Spinal cord (tissue), 9 donors: ENCODE measurements at regions not wholly inside any gene's neighbourhood (a gene's known extent, or its start where the extent isn't known, plus 50 kb on each side); places are given as distances from the start of the nearest gene placed in this dataset.

Source experiments
- DNase-seq, 6 donors: peaks; one replicate each; pipeline versions ENCODE4 v3.0.0 to v3.0.0-alpha.2; 2013 to 2015; ENCODE audit warnings: low spot score in 6 of 6, low read depth in 4 of 6
- H3K27ac ChIP-seq: one replicate; pipeline ENCODE4 v1.5.1; 2013; ENCODE audit warnings: low read depth, low read length, control low read depth
- H3K27me3 ChIP-seq: one replicate; pipeline ENCODE4 v1.6.1; 2013; ENCODE audit warnings: low read length; ENCODE audit not compliant: control insufficient read depth, insufficient read depth
- H3K36me3 ChIP-seq: one replicate; pipeline ENCODE4 v1.6.1; 2013; ENCODE audit warnings: low read length; ENCODE audit not compliant: control insufficient read depth, insufficient read depth
- H3K4me1 ChIP-seq: one replicate; pipeline ENCODE4 v1.6.1; 2013; ENCODE audit warnings: low read length; ENCODE audit not compliant: control insufficient read depth, insufficient read depth
- H3K4me3 ChIP-seq: one replicate; pipeline ENCODE4 v1.5.1; 2013; ENCODE audit warnings: low read depth, low read length, control low read depth
- H3K9me3 ChIP-seq: one replicate; pipeline ENCODE4 v1.6.1; 2013; ENCODE audit warnings: low read length; ENCODE audit not compliant: control insufficient read depth, insufficient read depth
- WGBS: methylation state at CpG from one replicate; pipeline ENCODE4 v1.1.5; 2013; ENCODE audit warnings: missing lambda C conversion rate; ENCODE audit not compliant: insufficient coverage; 5-methylcytosine and 5-hydroxymethylcytosine counted together
- donor health status: healthy.

DNA sequence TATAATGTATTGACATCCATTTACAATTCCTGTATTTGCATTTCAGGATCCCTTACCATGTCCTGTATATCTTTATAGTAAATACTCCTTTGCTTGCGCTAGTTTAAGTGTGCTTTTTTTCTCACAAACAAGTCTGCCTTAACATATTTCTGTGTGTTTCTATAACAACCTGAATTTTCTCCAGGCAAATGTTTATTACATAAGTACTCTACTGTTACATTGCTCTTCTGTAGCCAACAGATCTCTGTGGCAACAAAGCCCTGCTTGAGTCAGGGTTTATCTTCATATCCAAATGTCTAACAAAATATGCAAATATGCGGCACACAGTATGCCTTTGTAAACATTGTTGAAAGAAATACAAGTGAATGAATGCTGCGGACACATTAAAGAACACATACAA, 625.5 kb downstream of the TLL1 start:
- Histone ChIP-seq H3K4me1 (no peaks in the 10 kb centered on the region), H3K27me3 (no peaks in the 10 kb centered on the region), H3K36me3 (no peaks in the 10 kb centered on the region), H3K27ac (no peak overlapping the region), H3K9me3 (no peaks in the 10 kb centered on the region), H3K4me3 (no peak overlapping the region)
- DNase-seq, result peak in 2 of 6 donors; percentile 57 to 82
- no CpG with 5 or more reads among the region's 3 CpGs for WGBS

DNA sequence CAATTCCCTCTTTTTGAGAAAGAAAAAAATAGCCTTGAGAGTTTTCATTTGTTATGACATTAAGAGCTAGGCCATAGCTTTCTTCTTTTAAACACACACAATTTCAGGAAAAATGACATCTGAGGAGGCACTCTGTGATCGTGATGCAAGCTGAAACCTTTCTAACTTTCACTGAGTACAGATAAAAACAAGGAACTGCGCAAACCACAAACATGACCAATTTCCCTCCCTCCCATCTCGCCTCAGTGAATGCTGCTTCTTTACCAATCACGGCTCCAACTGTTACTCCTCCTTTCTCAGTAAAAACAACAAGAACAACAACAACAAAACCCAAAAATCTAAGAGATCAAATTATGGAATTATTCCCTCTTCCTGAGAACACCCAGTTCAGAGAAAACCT, 626.8 kb downstream of the TLL1 start:
- Histone ChIP-seq H3K27ac (no peak overlapping the region), H3K4me3 (no peak overlapping the region), H3K36me3 (no peaks in the 10 kb centered on the region), H3K27me3 (no peaks in the 10 kb centered on the region), H3K9me3 (no peaks in the 10 kb centered on the region), H3K4me1 (no peaks in the 10 kb centered on the region)
- WGBS, result 86% methylated on average over 4 of the region's 4 CpGs
- DNase-seq, result no peak

DNA sequence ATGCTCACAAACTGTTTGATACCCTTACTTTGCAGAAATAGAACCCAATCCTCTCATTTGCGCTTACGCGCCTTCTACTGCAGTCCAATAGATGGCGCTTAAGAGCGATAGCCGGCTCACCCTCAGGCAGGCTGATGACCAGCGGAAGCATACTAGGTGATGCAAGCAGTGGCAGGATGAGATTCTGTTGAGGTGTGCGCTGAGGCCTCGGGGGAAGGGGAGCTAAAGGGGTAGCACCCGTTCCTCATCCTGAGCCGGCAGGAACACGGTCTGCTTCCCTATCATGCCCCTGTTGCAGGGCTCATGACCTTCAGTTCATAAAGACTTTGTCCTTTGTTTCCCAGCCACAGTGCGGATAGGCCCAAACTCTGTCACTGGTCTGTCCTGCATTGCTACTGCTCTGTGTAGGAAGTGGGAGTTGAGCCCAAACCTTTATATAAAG, 628.9 kb downstream of the TLL1 start:
- Histone ChIP-seq H3K27me3 (no peaks in the 10 kb centered on the region), H3K4me1 (no peaks in the 10 kb centered on the region), H3K9me3 (no peaks in the 10 kb centered on the region), H3K4me3 (no peak overlapping the region), H3K36me3 (no peaks in the 10 kb centered on the region), H3K27ac (no peak overlapping the region)
- WGBS, result 31% methylated on average over 13 of the region's 13 CpGs
- peak in 1 of 6 donors; percentile 53 for DNase-seq

DNA sequence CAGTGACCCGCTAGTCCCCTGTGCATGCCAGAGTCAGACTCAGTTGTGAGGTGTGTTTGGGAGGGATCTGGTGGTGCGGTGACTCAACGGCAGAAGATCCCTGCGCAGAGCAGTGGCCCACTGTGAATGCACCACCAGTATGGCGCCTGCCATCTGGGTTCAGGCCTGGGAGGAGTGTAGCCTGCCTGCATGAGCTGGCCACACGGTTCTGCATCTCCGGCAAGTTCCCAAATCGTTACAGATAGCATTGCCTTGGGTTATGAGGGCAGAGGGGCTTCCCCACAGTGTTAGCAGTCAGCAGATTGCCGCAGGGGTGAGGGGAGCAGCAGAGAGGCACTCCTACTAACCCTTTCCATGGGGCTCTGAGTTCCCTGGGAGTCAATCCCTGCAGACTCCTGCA, 629.6 kb downstream of the TLL1 start:
- DNase-seq, result no peak
- H3K27me3 ChIP-seq, result no peaks in the 10 kb centered on the region
- 85% methylated on average over 9 of the region's 9 CpGs for WGBS
- no peak overlapping the region for H3K27ac ChIP-seq
- no peak overlapping the region for H3K4me3 ChIP-seq
- no peaks in the 10 kb centered on the region for H3K4me1 ChIP-seq
- H3K9me3 ChIP-seq, result no peaks in the 10 kb centered on the region
- no peaks in the 10 kb centered on the region for H3K36me3 ChIP-seq

DNA sequence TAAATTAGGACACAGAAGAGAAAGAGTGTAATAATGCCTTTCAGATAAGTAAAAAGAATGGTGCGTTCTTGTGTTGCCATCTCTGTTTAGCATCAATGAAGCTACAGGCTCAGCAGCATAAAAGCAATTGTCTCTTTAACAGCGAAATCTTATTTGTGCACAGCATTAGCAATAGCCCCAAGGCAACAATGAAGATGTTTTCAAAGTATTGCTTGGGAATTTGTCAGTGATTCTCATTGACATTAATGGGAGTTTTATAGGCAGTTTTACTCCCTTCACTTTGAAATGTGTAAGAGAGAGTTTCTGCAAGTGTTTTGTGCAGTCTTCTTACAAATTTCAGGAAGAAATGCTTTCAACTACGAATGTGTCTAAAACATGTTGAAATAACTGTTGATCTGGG, 633.0 kb downstream of the TLL1 start:
- Histone ChIP-seq H3K27ac (no peak overlapping the region), H3K4me1 (no peaks in the 10 kb centered on the region), H3K36me3 (no peaks in the 10 kb centered on the region), H3K4me3 (no peak overlapping the region), H3K27me3 (no peaks in the 10 kb centered on the region), H3K9me3 (no peaks in the 10 kb centered on the region)
- WGBS, result no CpG with 5 or more reads among the region's 3 CpGs
- peak in 3 of 6 donors; percentile 29 to 95 (median 40) for DNase-seq

DNA sequence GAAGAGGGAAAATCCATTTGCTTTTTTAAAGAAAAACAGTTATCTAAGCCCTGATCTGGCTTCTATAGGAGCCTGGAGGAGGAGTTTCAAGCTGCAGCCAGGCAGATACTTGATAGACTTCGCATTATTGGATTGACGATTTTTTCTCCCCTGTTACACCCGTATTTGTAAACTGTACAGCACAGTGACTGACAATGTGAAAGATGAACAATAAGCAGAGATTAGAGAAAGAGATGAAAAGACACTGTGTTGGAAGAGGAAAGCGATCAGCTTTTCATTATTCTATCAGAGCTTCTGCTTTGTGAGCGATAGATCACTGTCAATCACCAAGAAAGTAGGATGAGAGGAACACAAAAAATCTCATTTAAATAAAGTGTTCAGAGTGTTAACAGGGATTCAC, 639.2 kb downstream of the TLL1 start:
- Histone ChIP-seq H3K4me1 (no peaks in the 10 kb centered on the region), H3K27ac (no peak overlapping the region), H3K9me3 (no peaks in the 10 kb centered on the region), H3K36me3 (no peaks in the 10 kb centered on the region), H3K27me3 (no peaks in the 10 kb centered on the region), H3K4me3 (no peak overlapping the region)
- no peak for DNase-seq
- no CpG with 5 or more reads among the region's 5 CpGs for WGBS

DNA sequence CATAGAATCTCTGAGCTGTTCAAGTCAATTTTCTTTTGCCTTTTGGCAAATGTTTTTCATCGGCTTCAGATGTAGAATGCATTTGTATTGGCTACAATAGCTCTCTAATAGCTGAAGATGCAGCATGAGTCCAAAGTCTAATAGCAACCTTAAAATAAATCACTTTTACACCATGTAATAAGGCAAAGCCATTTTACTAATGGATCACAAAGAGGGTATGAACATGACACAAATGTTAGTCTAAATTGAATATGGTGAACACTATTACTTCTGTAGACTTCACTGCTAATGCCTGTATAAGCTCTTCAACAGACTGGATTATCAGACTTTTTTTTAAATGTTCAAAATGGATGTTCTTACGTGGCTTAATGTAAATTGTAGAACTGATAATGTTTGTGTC, 645.3 kb downstream of the TLL1 start:
- no peaks in the 10 kb centered on the region for H3K36me3 ChIP-seq
- H3K9me3 ChIP-seq, result no peaks in the 10 kb centered on the region
- no peaks in the 10 kb centered on the region for H3K4me1 ChIP-seq
- no peak overlapping the region for H3K27ac ChIP-seq
- peak in 1 of 6 donors; percentile 74 for DNase-seq
- H3K4me3 ChIP-seq, result no peak overlapping the region
- no peaks in the 10 kb centered on the region for H3K27me3 ChIP-seq
- WGBS, result no CpG with 5 or more reads among the region's 2 CpGs

DNA sequence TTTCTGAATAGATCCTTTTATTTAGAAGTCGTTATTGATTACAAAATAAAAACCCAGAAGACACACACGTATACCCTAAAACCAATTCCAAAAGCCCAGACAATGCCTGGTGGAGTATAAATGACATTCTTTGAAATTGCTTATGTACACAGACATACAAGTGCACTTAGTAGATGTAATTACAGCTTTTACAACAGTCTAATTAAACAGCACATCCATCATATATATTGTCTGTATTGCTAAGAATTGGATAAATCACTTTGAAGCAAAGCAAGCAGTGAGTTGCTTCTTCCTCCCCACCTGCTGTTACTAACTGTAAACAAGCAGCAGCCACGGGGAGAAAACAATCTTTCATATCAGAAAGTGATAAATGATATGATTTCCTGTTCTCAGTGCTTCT, 645.7 kb downstream of the TLL1 start:
- Histone ChIP-seq H3K4me1 (no peaks in the 10 kb centered on the region), H3K27me3 (no peaks in the 10 kb centered on the region)

DNA sequence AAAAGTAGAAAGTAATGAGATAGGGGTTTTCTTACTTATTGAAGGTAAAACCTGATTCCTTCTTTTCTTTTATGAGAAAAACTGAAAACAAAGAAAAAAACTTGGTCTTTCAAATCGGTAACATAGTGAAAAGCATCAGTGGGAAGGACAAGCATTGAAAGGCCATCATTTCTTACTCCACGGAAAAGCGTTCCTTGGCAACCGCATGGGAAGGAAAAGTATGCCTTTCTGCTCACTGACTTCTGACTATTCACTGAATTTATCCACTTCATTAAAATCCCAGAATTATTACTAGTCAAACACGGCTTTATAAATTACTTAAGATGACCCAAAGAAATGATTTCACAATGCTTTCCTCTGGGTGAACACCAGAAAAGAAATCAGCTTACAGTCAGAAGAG, 646.7 kb downstream of the TLL1 start:
- no peaks in the 10 kb centered on the region for H3K4me1 ChIP-seq
- H3K9me3 ChIP-seq, result no peaks in the 10 kb centered on the region
- H3K27me3 ChIP-seq, result no peaks in the 10 kb centered on the region
- no peaks in the 10 kb centered on the region for H3K36me3 ChIP-seq
- peak in 1 of 6 donors; percentile 55 for DNase-seq
- no peak overlapping the region for H3K27ac ChIP-seq
- 41% methylated on average over 4 of the region's 5 CpGs for WGBS
- H3K4me3 ChIP-seq, result no peak overlapping the region

More for the DNA sequence above, 645.7 kb downstream of the TLL1 start:
- Histone ChIP-seq H3K9me3 (no peaks in the 10 kb centered on the region), H3K27ac (no peak overlapping the region), H3K36me3 (no peaks in the 10 kb centered on the region), H3K4me3 (no peak overlapping the region)
- DNase-seq, result peak in 1 of 6 donors; percentile 71
- WGBS, result no CpG with 5 or more reads among the region's 3 CpGs

DNA sequence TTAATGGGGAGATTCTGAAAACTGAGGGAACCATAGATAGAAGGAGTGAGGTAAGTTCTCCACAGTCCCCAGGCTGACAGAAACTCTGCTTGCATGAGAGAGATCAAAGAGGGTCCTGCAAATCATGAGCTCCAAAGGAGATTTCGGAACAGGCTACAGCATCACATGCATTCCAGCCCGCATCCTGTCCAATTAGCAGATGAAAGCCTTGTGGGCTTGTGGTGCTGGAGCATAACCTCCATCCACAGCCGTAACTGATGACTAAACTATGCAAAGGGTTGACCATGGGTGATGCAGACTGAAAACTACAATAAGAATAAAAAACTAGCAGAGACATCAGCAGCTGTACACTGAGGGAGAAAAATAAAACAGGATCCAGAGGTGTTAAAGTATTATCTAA, 654.5 kb downstream of the TLL1 start:
- Histone ChIP-seq H3K4me1 (no peaks in the 10 kb centered on the region), H3K9me3 (no peaks in the 10 kb centered on the region), H3K4me3 (no peak overlapping the region), H3K36me3 (no peaks in the 10 kb centered on the region), H3K27me3 (no peaks in the 10 kb centered on the region), H3K27ac (no peak overlapping the region)
- no peak for DNase-seq
- 63% methylated on average over 1 of the region's 3 CpGs for WGBS
